GM18499 (cell line): ENCODE measurements at regions not wholly inside any gene's neighbourhood (a gene's known extent, or its start where the extent isn't known, plus 50 kb on each side); places are given as distances from the start of the nearest gene placed in this dataset.
"Not testable (repeated sequence)": the region's sequence is repeated elsewhere in the genome, so short reads cannot be mapped to it uniquely, and the experiment has no call there.

Experiments
- ATAC-seq: cut with Tn5 transposase; IDR thresholded peaks from one replicate; pipeline ENCODE4 v1.9.1; 2021; ENCODE audit warnings: moderate number of reproducible peaks; ENCODE audit not compliant: insufficient read depth, unreplicated experiment

DNA sequence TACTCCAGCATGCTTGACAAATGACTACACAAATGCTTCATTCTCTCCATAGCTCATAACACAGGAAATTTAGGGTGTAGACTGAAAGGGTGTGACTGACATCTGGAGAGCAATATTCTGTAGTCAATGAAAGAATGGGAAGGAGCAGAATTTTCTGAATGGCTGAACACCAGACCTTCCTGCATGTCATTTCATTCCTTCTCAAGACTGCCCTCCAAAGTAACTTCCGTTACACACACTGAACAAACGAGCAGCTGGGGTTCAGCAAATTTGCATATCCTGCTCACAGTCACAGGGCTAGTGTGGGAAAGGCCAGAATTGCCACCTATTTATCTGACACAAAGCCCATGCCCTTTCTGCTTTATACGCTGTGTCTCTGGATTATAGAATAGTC, 325.0 kb upstream of the CFAP20DC start:
- ATAC-seq, result peak; percentile 99

DNA sequence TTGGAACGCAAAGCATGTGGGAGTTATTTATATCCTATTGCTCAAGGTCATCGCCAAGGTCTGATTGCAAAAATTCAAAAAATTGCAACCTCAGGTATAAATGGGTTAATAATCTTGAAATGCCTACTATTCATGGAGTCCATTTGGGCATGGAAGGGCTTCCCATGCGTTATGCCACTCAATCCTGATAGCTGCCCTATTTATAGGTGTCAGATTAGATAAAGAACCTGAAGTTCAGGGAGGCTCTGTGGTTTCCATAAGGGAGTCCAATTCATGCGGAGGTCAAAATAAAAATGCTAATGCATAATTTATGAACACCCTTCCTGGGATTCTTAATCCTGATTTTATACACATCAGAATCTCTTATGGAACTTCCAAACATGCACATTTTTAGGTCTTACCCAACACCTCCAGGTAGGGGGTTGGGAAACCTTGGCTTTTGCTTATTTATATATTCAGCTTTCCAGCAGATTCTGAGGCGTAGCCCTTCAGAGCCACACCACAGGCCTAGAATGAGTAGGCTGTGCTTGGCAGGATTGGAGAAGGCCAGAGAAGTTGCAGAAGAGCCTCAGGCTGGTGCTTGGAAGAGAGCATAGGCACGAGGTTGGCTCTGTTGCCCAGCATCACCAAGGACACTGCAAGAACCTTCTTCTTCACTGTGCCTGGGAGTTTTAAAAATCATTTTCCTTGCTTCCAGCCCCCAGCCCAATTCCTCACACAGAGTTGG, 324.4 kb upstream of the CFAP20DC start:
- no peak for ATAC-seq

DNA sequence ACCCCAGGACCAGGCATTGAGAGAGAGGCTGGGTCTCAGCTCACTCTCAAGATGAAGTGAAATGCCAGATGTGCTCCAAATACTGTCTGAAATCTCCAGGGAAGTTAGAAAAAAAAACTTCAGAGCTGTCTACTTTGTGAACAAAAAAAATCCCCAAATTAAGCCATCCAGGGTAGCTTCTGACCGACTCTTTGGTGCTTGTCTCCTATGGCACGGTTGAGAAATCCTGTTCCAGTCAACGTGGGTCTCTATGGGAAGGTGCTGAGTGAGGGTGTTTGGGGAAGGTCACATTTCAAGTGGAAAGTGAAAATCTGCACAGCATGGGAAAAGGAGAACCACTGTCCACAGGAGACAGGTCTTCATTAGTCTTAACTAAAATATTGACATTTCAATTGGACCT, 322.5 kb upstream of the CFAP20DC start:
- ATAC-seq, result no peak

DNA sequence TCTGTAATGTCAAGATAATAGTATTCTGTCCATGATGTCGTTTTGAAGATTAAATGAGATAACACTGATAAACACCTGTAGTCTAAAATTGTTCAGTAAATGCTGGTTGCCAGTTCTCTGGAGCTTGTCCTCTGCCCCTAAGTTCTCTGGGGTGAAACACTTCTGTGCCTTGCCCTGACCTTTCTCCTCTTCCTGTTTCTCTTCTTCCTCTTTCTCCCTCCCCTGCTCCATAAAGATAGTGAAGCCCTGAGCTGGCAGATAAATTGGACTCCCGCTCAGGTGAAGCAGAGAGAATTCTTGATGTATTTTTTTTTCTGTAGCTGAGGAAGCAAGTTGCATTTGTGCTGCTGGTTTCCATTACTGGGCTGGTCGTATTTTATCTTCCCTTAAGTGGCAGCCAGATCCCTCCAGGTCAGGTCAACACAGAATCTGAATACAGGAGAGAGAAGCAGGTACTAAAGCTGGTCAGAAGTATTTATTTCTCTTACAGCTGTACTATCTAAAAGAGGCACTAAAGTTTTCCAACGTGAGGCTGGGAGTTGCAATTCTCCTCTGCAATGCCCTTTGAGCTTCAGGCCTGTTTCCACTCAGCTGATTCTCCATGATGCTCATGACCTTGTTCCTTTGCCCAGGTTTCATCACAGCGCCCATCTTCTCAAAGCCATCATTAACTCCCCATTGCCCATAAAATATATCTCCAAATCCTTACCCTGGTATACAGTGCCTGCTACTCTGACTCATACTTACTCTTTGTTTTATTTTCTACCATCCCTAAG, 319.3 kb upstream of the CFAP20DC start:
- ATAC-seq, result no peak

DNA sequence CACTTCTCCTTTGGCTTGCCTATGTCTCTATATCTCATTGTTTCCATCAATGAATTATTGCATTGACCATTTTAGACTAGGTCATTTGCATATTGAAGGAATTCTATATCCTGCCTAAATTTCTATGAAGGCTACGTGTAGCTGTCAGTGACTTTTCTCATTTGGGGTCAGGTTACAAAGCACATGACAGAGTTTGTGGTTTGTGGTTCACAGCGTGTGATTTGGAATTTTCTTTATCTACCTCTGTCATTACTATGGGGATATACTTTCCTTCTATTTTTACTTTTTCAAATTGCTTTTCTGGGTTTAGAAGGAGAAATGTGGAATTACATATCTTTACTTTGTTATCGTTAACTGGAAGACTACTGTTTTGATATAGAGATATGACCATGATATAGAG, 317.3 kb upstream of the CFAP20DC start:
- ATAC-seq, result no peak

DNA sequence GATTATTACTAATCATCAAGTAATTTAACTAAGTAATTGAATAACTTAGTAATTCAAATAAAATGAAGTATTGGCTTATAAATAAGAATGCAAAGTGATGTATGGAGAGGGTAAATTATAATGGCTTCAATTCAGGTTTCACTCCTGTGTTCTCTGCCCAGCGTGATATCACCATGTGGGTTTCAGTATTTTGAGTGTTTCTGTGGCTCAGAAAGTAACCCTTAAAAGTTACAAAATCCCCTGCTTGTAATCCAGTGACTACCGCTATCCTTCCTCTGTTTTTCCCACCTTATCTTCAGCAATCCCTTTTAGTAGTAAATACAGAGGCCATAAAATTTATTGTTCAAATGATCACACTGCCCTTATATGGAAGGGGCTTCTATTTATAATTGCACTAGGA, 316.4 kb upstream of the CFAP20DC start:
- no peak for ATAC-seq

DNA sequence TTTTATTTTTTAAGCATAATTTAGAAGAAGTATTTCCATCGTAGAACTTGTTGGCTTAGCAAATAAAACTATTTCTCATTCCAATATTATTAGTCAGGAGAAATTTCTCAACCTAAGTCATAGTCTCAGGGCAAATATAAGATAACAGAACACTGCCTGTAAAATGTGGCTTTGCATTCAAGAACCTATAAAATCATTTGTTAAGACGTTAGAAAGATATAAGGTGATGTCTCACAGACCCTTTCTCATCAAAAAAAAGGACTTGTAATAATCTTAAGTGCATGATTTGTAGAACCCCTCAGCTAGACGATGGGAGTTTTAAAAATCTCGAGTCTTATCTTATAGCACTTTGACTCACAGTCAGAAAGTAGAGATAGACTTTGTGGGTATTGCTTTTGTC, 314.7 kb upstream of the CFAP20DC start:
- no peak for ATAC-seq

DNA sequence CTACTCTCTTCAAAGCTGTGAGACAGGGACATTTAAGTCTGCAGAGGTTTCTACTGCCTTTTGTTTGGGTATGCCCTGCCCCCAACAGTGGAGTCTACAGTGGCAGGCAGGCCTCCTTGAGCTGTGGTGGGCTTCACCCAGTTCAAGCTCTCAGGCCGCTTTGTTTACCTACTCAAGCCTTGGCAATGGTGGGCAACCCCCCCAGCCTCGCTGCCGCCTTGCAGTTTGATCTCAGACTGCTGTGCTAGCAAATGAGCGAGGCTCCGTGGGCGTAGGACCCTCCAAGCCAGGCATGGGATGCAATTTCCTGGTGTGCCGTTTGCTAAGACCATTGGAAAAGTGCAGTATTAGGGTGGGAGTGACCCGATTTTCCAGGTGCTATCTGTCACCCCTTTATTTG, 310.5 kb upstream of the CFAP20DC start:
- not testable (repeated sequence) for ATAC-seq

DNA sequence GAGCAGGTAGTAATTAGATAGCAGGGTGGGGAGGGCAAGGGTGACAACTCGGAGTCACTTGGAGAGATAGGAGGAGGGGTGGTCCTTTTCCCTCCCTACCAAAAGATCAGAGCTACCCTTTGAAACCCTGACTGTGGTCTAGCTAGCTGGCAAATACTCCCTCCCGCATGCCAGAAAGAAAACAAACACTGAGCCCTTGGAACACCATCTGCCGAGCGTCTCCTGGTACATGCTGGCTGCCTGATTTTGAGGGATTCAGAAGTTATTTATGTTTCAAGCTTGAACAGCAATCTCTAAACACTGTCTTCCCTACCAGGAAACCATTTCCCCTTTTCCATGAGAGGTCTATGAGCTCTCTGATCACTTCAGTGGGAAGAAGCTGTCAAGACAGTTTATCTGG, 291.6 kb upstream of the CFAP20DC start:
- no peak for ATAC-seq

DNA sequence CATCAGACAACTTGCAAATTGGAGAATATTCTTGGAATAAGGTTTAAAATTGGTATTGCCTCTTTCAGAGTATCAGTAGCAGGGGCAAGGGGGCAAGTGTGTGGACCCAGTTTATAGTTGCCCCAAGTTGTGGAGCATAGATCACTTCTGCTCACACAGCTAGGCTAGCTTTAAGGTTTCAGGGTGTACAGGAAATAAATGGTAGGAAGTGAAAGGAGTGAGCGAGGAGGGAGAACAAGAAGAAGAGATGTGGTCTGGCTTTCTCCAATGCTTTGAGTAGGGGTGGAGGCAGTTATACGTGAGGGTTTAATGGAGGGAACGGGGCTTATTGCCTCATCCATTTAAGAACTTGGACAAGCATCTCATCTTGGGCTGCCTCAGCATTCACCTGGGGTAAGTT, 290.0 kb upstream of the CFAP20DC start:
- no peak for ATAC-seq

DNA sequence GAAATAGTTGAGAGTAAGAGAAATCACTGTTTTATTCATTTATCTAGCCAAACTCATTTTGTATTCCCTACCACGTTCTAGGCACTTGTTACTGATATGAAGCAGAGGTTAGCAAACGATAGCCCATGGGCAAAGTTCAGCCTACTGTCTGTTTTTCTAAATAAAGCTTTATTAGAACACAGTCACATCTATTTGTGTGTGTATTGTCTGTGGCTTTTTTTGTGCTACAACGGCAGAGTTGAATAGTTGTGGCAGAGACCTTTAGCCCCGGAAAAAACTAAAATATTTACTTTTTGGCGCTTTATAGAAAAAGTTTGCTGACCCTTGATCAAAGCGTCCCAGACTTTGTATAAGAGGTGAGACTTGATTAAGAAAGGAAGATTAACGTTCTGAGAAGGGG, 289.1 kb upstream of the CFAP20DC start:
- ATAC-seq, result no peak

DNA sequence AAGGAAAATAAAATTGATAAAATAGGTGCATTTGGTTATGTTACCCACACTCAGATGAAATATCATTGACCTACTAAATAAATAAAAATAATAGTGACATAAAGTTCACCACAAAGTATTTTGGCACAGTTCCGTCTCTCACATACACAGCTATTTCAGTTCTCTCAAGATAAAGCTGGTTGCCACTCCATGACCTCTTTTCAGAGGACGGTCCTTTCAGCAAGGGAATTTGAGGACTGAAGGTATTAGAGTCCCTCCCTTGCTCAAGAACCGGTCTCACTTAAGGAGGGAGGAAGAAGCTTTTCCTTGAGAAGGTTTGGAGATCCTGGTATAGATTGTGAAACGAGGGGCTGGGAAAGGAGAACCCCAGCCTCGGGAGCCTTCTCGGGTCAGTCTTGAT, 285.5 kb upstream of the CFAP20DC start:
- no peak for ATAC-seq

DNA sequence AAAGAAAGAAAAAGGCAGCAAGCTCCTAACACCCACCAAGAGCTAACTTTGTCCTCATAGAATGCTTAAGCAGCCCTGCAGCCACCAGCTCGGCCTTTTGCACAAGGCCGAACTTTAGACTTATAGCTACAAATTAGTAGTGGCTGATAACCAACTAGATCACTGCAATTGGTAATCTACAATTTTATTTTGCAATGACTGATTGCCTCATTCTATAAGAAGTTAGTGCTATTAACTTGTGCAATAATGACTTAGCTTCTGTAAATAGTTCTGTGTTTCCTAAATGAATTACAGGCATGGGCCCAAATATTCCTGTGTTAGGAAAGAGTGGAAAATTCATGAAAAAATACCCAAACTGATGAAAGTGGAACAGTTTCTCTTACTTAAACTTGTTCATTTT, 284.8 kb upstream of the CFAP20DC start:
- ATAC-seq, result no peak

DNA sequence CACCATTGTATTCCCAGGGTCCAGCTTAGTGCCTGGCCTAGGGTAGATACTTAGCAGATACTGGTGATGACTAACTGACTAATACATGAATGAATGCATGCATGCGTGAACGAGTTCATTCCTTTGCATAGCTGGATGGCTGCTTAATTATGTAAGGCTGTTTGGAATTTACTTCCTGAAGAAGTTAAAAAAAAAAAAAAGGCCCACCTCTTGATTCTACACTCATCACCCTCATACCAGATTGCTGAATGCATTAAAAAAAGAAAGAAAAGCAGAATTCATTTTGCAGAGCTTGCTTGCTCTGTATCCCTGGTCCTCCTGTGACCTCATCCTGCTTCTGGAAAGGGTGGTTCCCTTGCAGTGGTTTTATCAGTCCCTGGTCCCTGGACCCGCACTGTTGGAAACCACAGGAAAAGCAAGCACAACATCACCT, 277.6 kb upstream of the CFAP20DC start:
- ATAC-seq, result no peak

DNA sequence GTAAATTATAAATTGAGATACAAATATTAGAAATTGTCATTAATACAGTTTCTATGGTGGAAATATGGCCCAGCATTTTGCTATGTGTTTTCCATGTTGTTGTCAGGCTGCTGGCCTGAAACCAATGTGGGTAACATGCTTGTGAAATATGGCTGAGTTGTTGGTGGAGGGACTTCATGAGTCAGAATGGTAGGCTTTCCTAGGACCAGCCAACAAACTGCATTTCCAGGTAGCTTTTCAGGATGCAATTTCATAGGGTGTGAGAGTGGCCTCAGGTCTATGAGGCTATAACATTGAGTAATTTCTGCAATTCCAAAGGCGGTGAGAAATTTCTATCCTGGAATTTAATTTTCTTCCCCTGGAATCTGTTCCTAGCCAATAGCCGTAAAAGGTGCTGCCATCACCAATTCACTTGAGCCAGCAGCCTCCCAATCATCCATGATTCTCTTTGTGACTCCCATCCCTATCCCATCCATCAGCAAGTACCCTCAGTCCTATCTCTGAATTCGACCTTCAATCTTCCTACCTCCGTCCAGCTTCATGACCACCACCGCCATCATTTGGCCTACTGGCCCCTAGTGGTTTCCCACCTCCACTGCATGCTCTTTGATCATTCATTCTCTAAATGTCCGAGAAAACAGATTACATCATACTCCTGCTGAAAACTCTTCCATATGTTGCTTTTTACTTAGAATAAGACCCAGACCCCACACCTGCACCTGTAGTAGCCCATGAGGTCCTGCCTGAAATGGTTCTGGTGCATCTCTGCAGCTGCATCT, 276.6 kb upstream of the CFAP20DC start:
- no peak for ATAC-seq

DNA sequence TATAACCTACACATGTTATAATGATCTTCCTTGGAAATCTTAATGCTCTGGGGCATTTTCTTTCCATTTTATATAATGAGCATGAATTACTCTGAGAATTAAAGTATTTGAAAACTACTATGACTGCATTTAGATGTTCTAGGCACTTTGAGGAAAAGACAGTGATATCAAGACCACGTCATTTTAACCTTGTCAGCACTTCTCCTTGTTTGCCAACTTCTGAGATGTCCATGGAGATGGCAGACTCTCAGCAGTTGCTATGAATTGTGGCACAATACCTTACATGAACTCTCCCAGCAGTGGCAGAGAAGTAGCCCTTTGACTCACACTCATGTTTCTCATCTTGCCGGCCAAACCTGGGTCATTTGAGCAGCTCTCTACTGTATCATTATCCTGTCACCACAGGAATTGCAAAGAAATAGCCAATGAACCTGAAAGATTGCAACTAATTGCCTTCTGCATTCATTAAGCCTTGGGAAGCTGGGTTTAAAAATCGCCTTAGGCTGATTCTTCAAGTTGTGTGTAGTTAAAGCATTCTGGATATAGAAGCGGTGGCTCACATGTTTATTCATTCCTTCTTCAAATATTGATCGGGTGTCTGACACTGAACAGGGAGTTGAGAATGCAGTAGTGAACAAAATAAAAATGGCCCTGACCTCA, 272.2 kb upstream of the CFAP20DC start:
- ATAC-seq, result no peak

DNA sequence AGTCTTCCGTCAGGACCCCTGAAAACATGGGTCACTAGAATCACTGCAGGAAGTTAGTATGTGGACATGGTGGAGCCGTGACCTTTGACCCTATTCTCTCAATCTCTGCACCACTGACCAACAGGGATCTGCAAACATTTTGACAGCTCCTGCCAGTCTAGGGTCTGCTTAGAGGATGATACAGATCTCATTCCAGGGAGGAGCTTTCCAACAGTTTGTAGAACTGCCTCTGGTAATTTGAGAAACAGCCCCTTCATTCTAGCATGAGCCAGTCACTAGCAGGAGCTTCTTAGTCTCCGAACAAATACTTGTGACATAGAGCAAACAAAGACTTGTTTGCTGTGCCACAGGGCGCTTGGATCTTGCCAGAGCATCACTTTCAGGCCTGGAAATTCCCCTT, 270.3 kb upstream of the CFAP20DC start:
- no peak for ATAC-seq

DNA sequence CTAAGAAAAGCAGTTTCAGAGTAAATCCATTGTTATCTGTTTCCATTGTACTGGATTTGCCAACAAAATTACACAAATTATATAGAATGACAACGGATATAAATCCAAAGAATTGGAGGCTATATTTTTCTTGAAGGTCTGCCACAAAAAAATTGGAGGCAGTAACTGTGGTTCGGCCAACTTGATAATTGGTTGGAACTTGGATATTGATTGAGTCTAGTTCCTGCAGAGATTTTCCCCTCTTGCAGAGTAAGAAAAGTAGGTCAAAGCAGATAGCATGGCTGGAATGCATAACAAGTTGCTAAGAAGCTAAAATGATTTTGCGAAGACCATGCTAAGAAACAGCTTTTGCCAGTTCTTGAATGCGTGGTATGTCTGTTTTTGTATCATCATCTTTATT, 269.6 kb upstream of the CFAP20DC start:
- ATAC-seq, result no peak

DNA sequence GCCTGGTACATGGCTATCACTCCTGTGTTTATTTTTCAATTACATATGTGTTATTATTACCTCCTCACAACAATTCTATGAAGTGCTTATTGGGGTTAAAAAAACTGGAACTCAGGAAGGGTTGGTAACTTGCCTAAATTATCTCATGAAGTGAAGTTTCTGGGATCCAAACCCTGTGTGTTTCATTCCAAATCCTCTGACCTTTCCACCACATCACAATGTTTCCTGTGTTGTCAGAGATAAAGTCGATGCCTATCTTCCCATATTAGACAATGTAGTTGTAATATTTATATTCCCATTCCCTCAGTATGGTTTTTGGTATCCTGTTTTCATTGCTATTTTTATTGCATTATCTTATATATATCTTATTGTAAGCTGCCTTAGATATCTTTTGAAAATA, 269.1 kb upstream of the CFAP20DC start:
- no peak for ATAC-seq

DNA sequence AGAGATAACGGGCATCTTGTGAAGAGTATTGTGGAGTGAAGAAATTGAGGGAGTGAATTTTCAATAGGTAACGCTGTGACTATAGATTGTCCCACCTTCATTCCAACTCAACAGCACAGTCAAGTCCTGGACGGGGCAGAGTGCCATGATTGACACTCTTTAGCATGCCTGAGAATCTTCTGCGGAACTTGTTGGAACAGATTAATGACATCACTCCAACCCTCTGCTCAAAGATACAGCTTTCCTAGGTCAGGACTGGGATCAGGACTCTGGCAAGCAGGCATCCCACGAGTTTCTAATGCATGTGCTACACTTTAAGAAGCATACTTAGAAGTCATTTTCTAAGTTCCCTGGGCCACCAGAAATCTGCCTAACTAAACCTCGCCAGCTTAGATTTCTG, 267.6 kb upstream of the CFAP20DC start:
- no peak for ATAC-seq
